Vagina (tissue), 2 donors: ENCODE measurements at regions not wholly inside any gene's neighbourhood (a gene's known extent, or its start where the extent isn't known, plus 50 kb on each side); places are given as distances from the start of the nearest gene placed in this dataset.

ENCODE experiments used
- DNase-seq, 2 donors: peaks; one replicate each; pipeline ENCODE4 v3.0.0-alpha.2; 2017; ENCODE audit errors: extremely low spot score in 2 of 2
- H3K27ac ChIP-seq: fragments of 200-600 bp; sonication (generic); one replicate; pipeline ENCODE4 v1.5.1; 2019
- H3K27me3 ChIP-seq: fragments of 200-600 bp; sonication (generic); one replicate; pipeline ENCODE4 v1.5.1; 2019
- H3K36me3 ChIP-seq, 2 donors: fragments of 200-600 bp; sonication (generic); one replicate each; pipeline ENCODE4 v1.5.1; 2017 to 2019
- H3K4me1 ChIP-seq: fragments of 200-600 bp; sonication (generic); one replicate; pipeline ENCODE4 v1.5.1; 2019
- H3K4me3 ChIP-seq, 2 donors: fragments of 200-600 bp; sonication (generic); 1 replicate in 1 of 2; 2 replicates in 1 of 2; pipeline ENCODE4 v1.5.1; 2016 to 2019
- H3K9me3 ChIP-seq: fragments of 200-600 bp; sonication (generic); one replicate; pipeline ENCODE4 v1.5.1; 2019
- CTCF ChIP-seq, 3 experiments: fragments of 450-650 bp in 2 of 3; fragments of 200-600 bp in 1 of 3; sonication (generic) in 1 of 3; IDR thresholded peaks; one replicate each; pipeline ENCODE4 v1.5.1; 2017 to 2019; ENCODE audit warnings: antibody characterized with exemption in 3 of 3, mild to moderate bottlenecking in 2 of 3, moderate library complexity in 2 of 3
- POLR2A ChIP-seq, 2 donors: fragments of 450-650 bp; IDR thresholded peaks; one replicate each; pipeline ENCODE4 v1.6.1; 2017; ENCODE audit warnings: antibody characterized with exemption in 2 of 2, mild to moderate bottlenecking in 2 of 2, moderate library complexity in 2 of 2
- POLR2AphosphoS5 ChIP-seq, 2 donors: sonication (generic); formaldehyde crosslinking; IDR thresholded peaks; one replicate each; pipeline ENCODE4 v1.9.0; 2017; ENCODE audit warnings: antibody characterized with exemption in 2 of 2, mild to moderate bottlenecking in 2 of 2, low read depth in 1 of 2; ENCODE audit not compliant: insufficient read depth in 1 of 2
- intact Hi-C: fragments of 100-400 bp; cut with DNase I; formaldehyde crosslinking; loops from one replicate; pipeline ENCODE4 v1.15.1; 2023

- Histone ChIP-seq H3K36me3 (no peaks in the 10 kb centered on the region), H3K4me1 (no peaks in the 10 kb centered on the region), H3K4me3 (no peak overlapping the region), H3K27me3 (no peaks in the 10 kb centered on the region), H3K9me3 (no peaks in the 10 kb centered on the region), H3K27ac (no peak overlapping the region)
- no peak for DNase-seq
- intact Hi-C loops: no loop called here
- no peak for TF ChIP-seq CTCF (IDR thresholded peaks at IDR 0.05)
- no peak for TF ChIP-seq POLR2A (IDR thresholded peaks at IDR 0.05)
- no peak for TF ChIP-seq POLR2AphosphoS5 (IDR thresholded peaks at IDR 0.05; ENCODE audit: insufficient read depth in 1 of 2, low read depth in 1 of 2)
These were observed 173.0 kb downstream of the NTMT2 start for GRCh38 chr1:170318736-170319135.

GRCh38 chr1:170321113-170321512, 175.4 kb downstream of the NTMT2 start:
- no peaks in the 10 kb centered on the region for H3K36me3 ChIP-seq
- no peaks in the 10 kb centered on the region for H3K4me1 ChIP-seq
- H3K4me3 ChIP-seq: no peak overlapping the region
- no peaks in the 10 kb centered on the region for H3K27me3 ChIP-seq
- intact Hi-C loops: no loop called here
- no peak for TF ChIP-seq POLR2A (IDR thresholded peaks at IDR 0.05)
- TF ChIP-seq POLR2AphosphoS5 (IDR thresholded peaks at IDR 0.05; ENCODE audit: insufficient read depth in 1 of 2, low read depth in 1 of 2): no peak
- TF ChIP-seq CTCF (IDR thresholded peaks at IDR 0.05): no peak
- no peak for DNase-seq
- no peaks in the 10 kb centered on the region for H3K9me3 ChIP-seq
- H3K27ac ChIP-seq: no peak overlapping the region

- Histone ChIP-seq H3K36me3 (no peaks in the 10 kb centered on the region), H3K4me3 (no peak overlapping the region), H3K27ac (no peak overlapping the region), H3K27me3 (no peaks in the 10 kb centered on the region), H3K4me1 (no peaks in the 10 kb centered on the region), H3K9me3 (no peaks in the 10 kb centered on the region)
- intact Hi-C loops: no loop called here
- TF ChIP-seq POLR2AphosphoS5 (IDR thresholded peaks at IDR 0.05; ENCODE audit: insufficient read depth in 1 of 2, low read depth in 1 of 2) (no peak), POLR2A (IDR thresholded peaks at IDR 0.05) (no peak), CTCF (IDR thresholded peaks at IDR 0.05) (no peak)
- DNase-seq: no peak
These were observed 180.4 kb downstream of the NTMT2 start for GRCh38 chr1:170326186-170326585.

GRCh38 chr1:170332801-170333200, 187.0 kb downstream of the NTMT2 start:
- H3K27me3 ChIP-seq: no peaks in the 10 kb centered on the region
- H3K4me3 ChIP-seq: no peak overlapping the region
- H3K9me3 ChIP-seq: no peaks in the 10 kb centered on the region
- TF ChIP-seq POLR2AphosphoS5 (IDR thresholded peaks at IDR 0.05; ENCODE audit: insufficient read depth in 1 of 2, low read depth in 1 of 2): no peak
- no peak for TF ChIP-seq CTCF (IDR thresholded peaks at IDR 0.05)
- TF ChIP-seq POLR2A (IDR thresholded peaks at IDR 0.05): no peak
- H3K4me1 ChIP-seq: no peaks in the 10 kb centered on the region
- intact Hi-C loops: no loop called here
- no peaks in the 10 kb centered on the region for H3K36me3 ChIP-seq
- H3K27ac ChIP-seq: no peak overlapping the region
- DNase-seq: no peak

- H3K27me3 ChIP-seq: no peaks in the 10 kb centered on the region
- no peaks in the 10 kb centered on the region for H3K4me1 ChIP-seq
- intact Hi-C loops: no loop called here
- H3K9me3 ChIP-seq: no peaks in the 10 kb centered on the region
- H3K4me3 ChIP-seq: no peak overlapping the region
- no peaks in the 10 kb centered on the region for H3K36me3 ChIP-seq
- TF ChIP-seq CTCF (IDR thresholded peaks at IDR 0.05) (no peak), POLR2AphosphoS5 (IDR thresholded peaks at IDR 0.05; ENCODE audit: insufficient read depth in 1 of 2, low read depth in 1 of 2) (no peak), POLR2A (IDR thresholded peaks at IDR 0.05) (no peak)
- H3K27ac ChIP-seq: no peak overlapping the region
- no peak for DNase-seq
These were observed 191.7 kb downstream of the NTMT2 start for GRCh38 chr1:170337413-170337994.
